Stimulated activated CD4-positive, alpha-beta T cell treated with anti-CD3 and anti-CD28 coated beads, Interleukin-2, amount 100 ng/mL, for 48 hours (primary cell): ENCODE measurements at regions not wholly inside any gene's neighbourhood (a gene's known extent, or its start where the extent isn't known, plus 50 kb on each side); places are given as distances from the start of the nearest gene placed in this dataset.

Source experiments
- DNase-seq, 2 donors: peaks; one replicate each; pipeline ENCODE4 v3.0.0-alpha.2; 2020

GRCh38 chr17:77493901-77494663, 353.3 kb downstream of the SEC14L1 start:
- DNase-seq = no peak

- peak; percentile 75 to 79 for DNase-seq
Observed at GRCh38 chr17:77494664-77495435, 354.1 kb downstream of the SEC14L1 start.

GRCh38 chr17:77495575-77495974, 354.8 kb downstream of the SEC14L1 start:
- DNase-seq = no peak

- DNase-seq = no peak
Observed at GRCh38 chr17:77496401-77496801, 355.6 kb downstream of the SEC14L1 start.

- DNase-seq = no peak
Observed at GRCh38 chr17:77496831-77497577, 356.2 kb downstream of the SEC14L1 start.

GRCh38 chr17:77497578-77497934, 356.8 kb downstream of the SEC14L1 start:
- DNase-seq = no peak

- DNase-seq = no peak
Observed at GRCh38 chr17:77498091-77498741, 357.4 kb downstream of the SEC14L1 start.

- DNase-seq = no peak
Observed at GRCh38 chr17:77498791-77499698, 358.3 kb downstream of the SEC14L1 start.

GRCh38 chr17:77499699-77500435, 359.1 kb downstream of the SEC14L1 start:
- no peak for DNase-seq

- peak in 1 of 2 donors; percentile 38 for DNase-seq
Observed at GRCh38 chr17:77501101-77501566, 360.4 kb downstream of the SEC14L1 start.

GRCh38 chr17:77501751-77502625, 361.2 kb downstream of the SEC14L1 start:
- DNase-seq = no peak

GRCh38 chr17:77502626-77503292, 362.0 kb downstream of the SEC14L1 start:
- no peak for DNase-seq

- DNase-seq = no peak
Observed at GRCh38 chr17:77503293-77503655, 362.5 kb downstream of the SEC14L1 start.

GRCh38 chr17:77503916-77504651, 363.3 kb downstream of the SEC14L1 start:
- no peak for DNase-seq

- no peak for DNase-seq
Observed at GRCh38 chr17:77504652-77505155, 363.9 kb downstream of the SEC14L1 start.

- DNase-seq = no peak
Observed at GRCh38 chr17:77505181-77505639, 364.4 kb downstream of the SEC14L1 start.

- no peak for DNase-seq
Observed at GRCh38 chr17:77506371-77506991, 365.7 kb downstream of the SEC14L1 start.
